Colon (tissue), 2 donors: ENCODE measurements at regions not wholly inside any gene's neighbourhood (a gene's known extent, or its start where the extent isn't known, plus 50 kb on each side); places are given as distances from the start of the nearest gene placed in this dataset.
"Not testable (repeated sequence)": the region's sequence is repeated elsewhere in the genome, so short reads cannot be mapped to it uniquely, and the experiment has no call there.

Experiments
- FAIRE-seq: peaks from 2 replicates; lab custom pipeline; 2012; peaks lifted over from hg19 to GRCh38; lab: Jason Lieb, UNC
- donor health status: control.
- donor health status: control.

DNA sequence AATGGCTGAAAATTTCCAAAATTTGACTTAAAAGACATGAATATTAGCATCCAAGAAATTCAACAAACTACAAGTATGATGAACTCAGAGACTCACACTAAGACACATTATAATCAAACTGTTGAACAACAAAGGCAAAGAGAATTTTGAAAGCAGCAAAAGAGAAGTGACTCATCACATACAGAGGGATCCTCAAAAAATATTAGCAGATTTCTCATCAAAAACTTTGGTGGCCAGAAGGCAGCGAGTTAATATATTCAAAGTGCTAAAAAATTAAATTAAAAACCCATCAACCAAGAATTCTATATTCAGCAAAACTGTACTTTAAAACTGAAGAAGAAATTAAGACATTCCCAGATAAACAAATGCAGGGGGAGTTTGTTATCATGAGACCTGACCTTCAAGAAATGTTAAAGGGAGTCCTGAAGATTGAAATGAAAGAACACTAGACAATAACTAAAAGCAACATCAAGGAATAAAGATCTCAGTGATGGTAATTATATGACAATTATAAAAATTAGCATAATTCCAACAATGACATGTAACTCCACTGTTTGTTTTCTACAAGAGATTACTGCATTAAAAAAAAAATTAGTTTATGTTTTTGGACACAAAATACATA lies 150.0 kb downstream of the RNASET2 start:
- FAIRE-seq: no peak

GRCh38 chr6:166803471-166803870 lies 152.9 kb downstream of the RNASET2 start:
- FAIRE-seq: no peak

DNA sequence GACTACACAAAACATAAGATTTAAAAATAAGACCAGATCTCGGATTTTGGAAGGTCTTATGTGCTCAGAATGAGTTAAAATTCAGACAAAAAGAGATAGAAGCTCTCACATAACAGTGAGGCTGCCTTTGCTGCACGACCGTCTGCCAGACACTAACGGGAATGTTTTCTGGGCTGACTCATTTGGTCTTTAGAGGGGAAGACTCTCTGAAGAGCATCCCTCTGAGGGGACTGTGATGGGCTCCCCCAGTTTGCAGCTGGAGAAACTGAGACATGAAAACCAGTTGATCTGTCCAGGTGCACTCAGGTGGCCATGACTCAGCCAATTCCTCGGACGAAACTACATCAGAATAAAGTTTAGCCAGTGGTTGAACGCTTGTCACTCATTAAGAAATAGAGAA lies 153.9 kb downstream of the RNASET2 start:
- FAIRE-seq: no peak

GRCh38 chr6:166800137-166800536 lies 156.2 kb downstream of the RNASET2 start:
- no peak for FAIRE-seq

- FAIRE-seq: no peak
These were observed 157.7 kb downstream of the RNASET2 start for GRCh38 chr6:166798652-166799051.

DNA sequence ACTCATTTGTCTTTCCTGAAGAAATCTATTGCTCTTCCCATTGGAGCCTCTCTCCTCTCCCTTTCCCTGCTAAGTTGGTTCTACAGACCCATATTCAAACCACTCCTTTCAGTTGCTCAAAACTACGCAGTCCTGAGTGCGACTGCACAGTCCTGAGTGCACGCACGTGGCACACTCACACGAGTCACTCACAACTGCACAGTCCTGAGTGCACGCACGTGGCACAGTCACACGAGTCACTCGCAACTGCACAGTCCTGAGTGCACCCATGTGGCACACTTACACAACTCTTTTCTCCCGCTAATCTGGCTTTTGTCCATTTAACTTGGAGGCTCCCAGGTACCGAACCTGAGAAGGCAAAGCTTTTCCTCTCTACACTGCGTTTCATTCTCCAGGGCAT lies 159.7 kb downstream of the RNASET2 start:
- FAIRE-seq: no peak

DNA sequence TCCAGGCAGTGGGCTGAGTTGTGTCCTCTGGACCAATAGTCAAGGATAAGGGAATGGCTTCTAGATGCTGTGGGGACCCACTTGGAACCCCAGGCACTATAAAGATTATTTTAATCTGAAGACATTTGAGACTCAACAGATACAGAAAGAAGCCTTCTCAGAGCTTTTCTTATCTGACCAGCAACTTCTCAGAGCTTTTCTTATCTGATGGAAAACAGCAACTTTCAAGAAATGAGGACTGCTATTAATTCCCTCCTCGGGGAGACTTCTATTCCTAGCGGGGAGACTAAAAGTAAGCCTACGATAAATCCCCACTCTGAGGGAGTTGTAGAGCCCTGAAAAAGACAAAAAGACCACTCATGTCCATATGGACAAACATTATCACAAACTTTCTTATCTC lies 160.5 kb downstream of the RNASET2 start:
- no peak for FAIRE-seq

DNA sequence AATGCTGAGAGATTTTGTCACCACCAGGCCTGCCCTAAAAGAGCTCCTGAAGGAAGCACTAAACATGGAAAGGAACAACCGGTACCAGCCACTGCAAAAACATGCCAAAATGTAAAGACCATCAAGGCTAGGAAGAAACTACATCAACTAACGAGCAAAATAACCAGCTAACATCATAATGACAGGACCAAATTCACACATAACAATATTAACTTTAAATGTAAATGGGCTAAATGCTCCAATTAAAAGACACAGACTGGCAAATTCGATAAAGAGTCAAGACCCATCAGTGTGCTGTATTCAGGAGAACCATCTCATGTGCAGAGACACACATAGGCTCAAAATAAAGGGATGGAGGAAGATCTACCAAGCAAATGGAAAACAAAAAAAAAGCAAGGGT lies 163.8 kb upstream of the RPS6KA2 start:
- not testable (repeated sequence) for FAIRE-seq

GRCh38 chr6:166788846-166789529 lies 161.9 kb upstream of the RPS6KA2 start:
- not testable (repeated sequence) for FAIRE-seq

DNA sequence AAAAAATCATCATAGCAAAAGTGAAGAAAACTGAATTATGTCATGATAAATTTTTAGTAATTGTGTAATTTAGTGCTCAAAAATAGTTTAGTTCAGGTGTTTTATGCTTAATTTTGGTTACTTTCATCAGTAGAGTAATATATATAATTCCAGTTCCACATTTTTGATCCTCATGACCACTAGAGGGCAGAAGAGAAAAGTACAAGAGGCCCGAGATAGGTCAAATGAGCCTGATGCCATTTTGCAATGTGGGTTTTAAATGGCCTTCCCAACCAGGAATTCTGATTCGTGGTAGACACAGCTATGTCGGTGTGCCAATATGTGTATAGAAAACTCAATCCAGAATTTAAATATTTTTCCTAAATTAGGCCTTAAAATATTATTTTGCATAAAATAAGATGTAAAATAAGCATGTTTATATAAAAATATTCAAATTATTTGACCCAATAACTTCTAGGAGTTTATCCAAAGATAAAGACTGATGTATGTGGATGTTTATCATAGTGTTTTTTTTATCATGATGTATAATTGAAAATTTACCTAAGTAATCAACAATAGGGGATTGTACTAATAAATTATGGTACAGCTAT lies 159.7 kb upstream of the RPS6KA2 start:
- FAIRE-seq: peak; percentile 71

DNA sequence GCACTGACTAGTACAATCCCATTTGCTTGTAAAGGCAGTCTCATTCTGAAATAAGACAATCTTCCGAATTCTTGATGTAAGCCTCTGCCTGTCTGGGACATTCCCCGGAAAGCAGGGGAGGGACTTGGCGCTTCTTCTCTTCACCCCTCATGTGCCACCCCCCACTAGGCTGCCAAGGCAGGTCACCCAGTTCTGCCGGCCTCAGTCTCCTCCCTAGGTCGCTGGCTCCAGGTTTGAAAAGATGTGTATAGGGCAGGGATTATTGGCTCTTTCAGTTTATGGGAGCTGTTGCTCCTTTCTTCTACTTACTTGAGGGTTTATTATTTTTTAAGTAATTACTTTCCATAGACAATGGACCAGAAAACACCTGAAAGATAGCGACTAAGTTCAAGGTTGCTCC lies 158.1 kb upstream of the RPS6KA2 start:
- no peak for FAIRE-seq

DNA sequence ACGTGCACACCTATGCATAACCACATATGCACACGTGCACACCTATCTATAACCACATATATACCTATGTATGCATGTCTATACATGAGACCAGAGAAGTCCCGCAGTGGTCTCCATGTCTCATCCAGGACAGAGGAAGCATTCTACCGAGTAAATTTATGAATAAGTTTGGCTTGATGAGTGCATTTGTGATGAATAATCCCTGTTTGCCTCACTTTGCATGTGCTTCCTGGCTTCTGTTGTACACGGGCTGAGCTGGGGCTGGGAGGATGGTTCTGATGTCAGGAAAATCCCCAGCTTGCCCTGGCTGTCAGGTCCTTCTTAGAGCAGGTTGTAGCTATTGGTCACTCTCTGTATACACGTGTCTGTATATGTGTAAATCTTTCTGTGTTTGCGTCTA lies 157.6 kb upstream of the RPS6KA2 start:
- no peak for FAIRE-seq

- no peak for FAIRE-seq
These were observed 155.5 kb upstream of the RPS6KA2 start for GRCh38 chr6:166782520-166782919.

GRCh38 chr6:166781331-166781730 lies 154.3 kb upstream of the RPS6KA2 start:
- FAIRE-seq: no peak

DNA sequence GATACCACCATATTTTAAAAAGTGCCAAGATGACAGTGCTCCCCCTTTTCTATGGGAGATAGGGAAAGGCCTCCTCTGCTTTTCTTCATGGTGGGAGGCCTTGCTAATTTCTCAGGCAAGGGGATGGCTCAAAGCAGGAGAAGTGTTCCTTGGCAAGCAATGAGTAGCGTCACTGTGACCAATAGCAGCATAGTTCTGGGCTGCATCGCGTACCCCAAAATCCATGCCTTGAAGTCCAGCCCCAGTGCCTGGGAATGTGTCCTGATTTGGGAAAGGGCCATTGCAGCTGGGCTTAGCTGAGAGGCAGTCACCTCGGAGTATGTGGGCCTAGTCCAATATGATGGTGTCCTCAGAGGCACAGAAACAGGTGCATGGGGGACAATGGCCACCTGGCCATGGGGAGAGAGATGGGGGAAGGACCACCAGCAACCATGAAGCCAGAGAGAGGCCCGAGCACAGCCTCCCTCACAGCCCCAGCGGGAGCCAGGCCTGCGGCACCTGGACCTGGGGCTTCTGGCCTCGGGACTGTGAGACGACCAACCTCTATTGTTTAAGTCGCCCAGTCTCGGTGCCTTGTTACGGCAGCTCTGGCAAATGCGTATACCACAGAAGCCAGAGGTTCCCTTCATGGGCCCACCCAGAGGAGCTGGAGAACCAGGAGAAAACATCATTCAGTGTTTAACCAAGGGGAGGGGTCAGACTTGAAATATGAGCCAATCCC lies 153.1 kb upstream of the RPS6KA2 start:
- FAIRE-seq: no peak

DNA sequence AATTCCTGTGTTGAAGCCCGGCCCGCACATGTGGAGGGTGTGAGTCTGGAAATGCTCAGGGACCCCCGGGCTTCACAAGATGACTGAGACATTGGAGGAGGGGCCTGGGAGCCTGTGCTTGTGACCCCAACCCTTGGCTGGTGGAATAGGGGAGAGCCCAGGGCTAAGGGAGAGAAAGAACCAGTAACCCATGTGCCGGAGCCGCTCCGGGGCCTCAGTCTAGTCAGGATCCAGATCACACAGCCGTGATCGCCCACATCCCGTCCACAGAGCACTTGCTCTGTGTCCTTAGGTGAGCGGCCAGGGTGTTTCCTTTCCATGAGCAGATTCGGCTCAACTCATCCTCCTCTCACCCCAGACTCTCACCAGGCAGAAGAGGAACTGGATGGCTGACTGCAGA lies 152.3 kb upstream of the RPS6KA2 start:
- FAIRE-seq: no peak

- FAIRE-seq: no peak
These were observed 151.7 kb upstream of the RPS6KA2 start for GRCh38 chr6:166778776-166779175.

GRCh38 chr6:166778046-166778445 lies 151.0 kb upstream of the RPS6KA2 start:
- no peak for FAIRE-seq

- no peak for FAIRE-seq
These were observed 150.1 kb upstream of the RPS6KA2 start for GRCh38 chr6:166777096-166777630.

GRCh38 chr6:166776571-166776970 lies 149.5 kb upstream of the RPS6KA2 start:
- FAIRE-seq: no peak

GRCh38 chr6:166775923-166776220 lies 148.8 kb upstream of the RPS6KA2 start:
- no peak for FAIRE-seq

GRCh38 chr6:166775180-166775922 lies 148.3 kb upstream of the RPS6KA2 start:
- FAIRE-seq: no peak
